ENCODE measurements at regions not wholly inside any gene's neighbourhood (a gene's known extent, or its start where the extent isn't known, plus 50 kb on each side); places are given as distances from the start of the nearest gene placed in this dataset.

GRCh38 chr5:133715216-133715615 is 102.9 kb upstream of the FSTL4 start:
- TF ChIP-seq CTCF (IDR thresholded peaks at IDR 0.05) (no peak), ZFX (IDR thresholded peaks at IDR 0.05; ENCODE audit: borderline replicate concordance) (no peak)
